ENCODE measurements at regions not wholly inside any gene's neighbourhood (a gene's known extent, or its start where the extent isn't known, plus 50 kb on each side); places are given as distances from the start of the nearest gene placed in this dataset.
A peak's percentile ranks its signal among the peaks of the same experiment; 100 is the strongest.

- H3K4me2 ChIP-seq (ENCODE audit: low read length): peak overlapping the region; percentile 39
- no peaks in the 10 kb centered on the region for H3K9me3 ChIP-seq (ENCODE audit: insufficient read depth, low read length)
- H3K27ac ChIP-seq (ENCODE audit: low read length): no peak overlapping the region
- H4K20me1 ChIP-seq (ENCODE audit: insufficient read depth, low read length): no peaks in the 10 kb centered on the region
- H3K79me2 ChIP-seq (ENCODE audit: low read length): no peaks in the 10 kb centered on the region
- H3K9ac ChIP-seq (ENCODE audit: low read length): no peak overlapping the region
- no peaks in the 10 kb centered on the region for H3K36me3 ChIP-seq (replicated peaks; ENCODE audit: low read depth, low read length)
- no peak overlapping the region for H3K4me3 ChIP-seq (ENCODE audit: low read length)
- peak overlapping the region; percentile 80; the same call in 1 of the 2 replicates for H2AFZ ChIP-seq (ENCODE audit: low read depth, low read length)
- no peaks in the 10 kb centered on the region for H3K27me3 ChIP-seq (ENCODE audit: low read depth, low read length)
- TF ChIP-seq EZH2phosphoT487 (IDR thresholded peaks at IDR 0.05; ENCODE audit: low read depth): no peak
- TF ChIP-seq CTCF (IDR thresholded peaks at IDR 0.05; ENCODE audit: low read depth, low read length): no peak
- H3K4me1 ChIP-seq (ENCODE audit: low read length): peaks cover 27% of the 10 kb centered on the region
Measured at GRCh38 chr12:91773749-91774429, 371.8 kb downstream of the BTG1 start.

- no peaks in the 10 kb centered on the region for H3K9me3 ChIP-seq (ENCODE audit: insufficient read depth, low read length)
- H3K79me2 ChIP-seq (ENCODE audit: low read length): no peaks in the 10 kb centered on the region
- H3K9ac ChIP-seq (ENCODE audit: low read length): no peak overlapping the region
- peaks cover 13% of the 10 kb centered on the region for H3K4me1 ChIP-seq (ENCODE audit: low read length)
- no peaks in the 10 kb centered on the region for H3K36me3 ChIP-seq (replicated peaks; ENCODE audit: low read depth, low read length)
- H3K27me3 ChIP-seq (ENCODE audit: low read depth, low read length): no peaks in the 10 kb centered on the region
- no peak overlapping the region for H3K4me3 ChIP-seq (ENCODE audit: low read length)
- H3K27ac ChIP-seq (ENCODE audit: low read length): no peak overlapping the region
- H2AFZ ChIP-seq (ENCODE audit: low read depth, low read length): no peak overlapping the region
- TF ChIP-seq EZH2phosphoT487 (IDR thresholded peaks at IDR 0.05; ENCODE audit: low read depth) (no peak), CTCF (IDR thresholded peaks at IDR 0.05; ENCODE audit: low read depth, low read length) (no peak)
- no peak overlapping the region for H3K4me2 ChIP-seq (ENCODE audit: low read length)
- no peaks in the 10 kb centered on the region for H4K20me1 ChIP-seq (ENCODE audit: insufficient read depth, low read length)
Measured at GRCh38 chr12:91772411-91772810, 373.2 kb downstream of the BTG1 start.

- Histone ChIP-seq H3K27me3 (ENCODE audit: low read depth, low read length) (no peaks in the 10 kb centered on the region), H3K4me1 (ENCODE audit: low read length) (peaks cover 7% of the 10 kb centered on the region), H2AFZ (ENCODE audit: low read depth, low read length) (no peak overlapping the region), H3K36me3 (replicated peaks; ENCODE audit: low read depth, low read length) (no peaks in the 10 kb centered on the region), H3K4me2 (ENCODE audit: low read length) (no peak overlapping the region), H3K79me2 (ENCODE audit: low read length) (no peaks in the 10 kb centered on the region), H3K4me3 (ENCODE audit: low read length) (no peak overlapping the region), H3K27ac (ENCODE audit: low read length) (no peak overlapping the region), H3K9ac (ENCODE audit: low read length) (no peak overlapping the region), H3K9me3 (ENCODE audit: insufficient read depth, low read length) (no peaks in the 10 kb centered on the region), H4K20me1 (ENCODE audit: insufficient read depth, low read length) (no peaks in the 10 kb centered on the region)
- TF ChIP-seq EZH2phosphoT487 (IDR thresholded peaks at IDR 0.05; ENCODE audit: low read depth) (no peak), CTCF (IDR thresholded peaks at IDR 0.05; ENCODE audit: low read depth, low read length) (no peak)
Measured at GRCh38 chr12:91769736-91770135, 375.9 kb downstream of the BTG1 start.

GRCh38 chr12:91767237-91767636 is 378.4 kb downstream of the BTG1 start:
- Histone ChIP-seq H3K4me3 (ENCODE audit: low read length) (no peak overlapping the region), H3K4me1 (ENCODE audit: low read length) (no peaks in the 10 kb centered on the region), H3K9me3 (ENCODE audit: insufficient read depth, low read length) (no peaks in the 10 kb centered on the region), H3K9ac (ENCODE audit: low read length) (no peak overlapping the region), H3K27me3 (ENCODE audit: low read depth, low read length) (no peaks in the 10 kb centered on the region), H2AFZ (ENCODE audit: low read depth, low read length) (no peak overlapping the region), H4K20me1 (ENCODE audit: insufficient read depth, low read length) (no peaks in the 10 kb centered on the region), H3K36me3 (replicated peaks; ENCODE audit: low read depth, low read length) (no peaks in the 10 kb centered on the region), H3K27ac (ENCODE audit: low read length) (no peak overlapping the region), H3K4me2 (ENCODE audit: low read length) (no peak overlapping the region), H3K79me2 (ENCODE audit: low read length) (no peaks in the 10 kb centered on the region)
- TF ChIP-seq EZH2phosphoT487 (IDR thresholded peaks at IDR 0.05; ENCODE audit: low read depth): no peak
- no peak for TF ChIP-seq CTCF (IDR thresholded peaks at IDR 0.05; ENCODE audit: low read depth, low read length)

Data from OCI-LY3 (cell line).